NCI-H2107 treated with DMSO at 0.1 percent for 48 hours (cell line): ENCODE measurements at regions not wholly inside any gene's neighbourhood (a gene's known extent, or its start where the extent isn't known, plus 50 kb on each side); places are given as distances from the start of the nearest gene placed in this dataset.
"Not testable (repeated sequence)": the region's sequence is repeated elsewhere in the genome, so short reads cannot be mapped to it uniquely, and the experiment has no call there.

Source experiments
- DNase-seq: peaks from one replicate; lab custom pipeline; 2025; ENCODE audit not compliant: unreplicated experiment; lab: John Stamatoyannopoulos, UW

DNA sequence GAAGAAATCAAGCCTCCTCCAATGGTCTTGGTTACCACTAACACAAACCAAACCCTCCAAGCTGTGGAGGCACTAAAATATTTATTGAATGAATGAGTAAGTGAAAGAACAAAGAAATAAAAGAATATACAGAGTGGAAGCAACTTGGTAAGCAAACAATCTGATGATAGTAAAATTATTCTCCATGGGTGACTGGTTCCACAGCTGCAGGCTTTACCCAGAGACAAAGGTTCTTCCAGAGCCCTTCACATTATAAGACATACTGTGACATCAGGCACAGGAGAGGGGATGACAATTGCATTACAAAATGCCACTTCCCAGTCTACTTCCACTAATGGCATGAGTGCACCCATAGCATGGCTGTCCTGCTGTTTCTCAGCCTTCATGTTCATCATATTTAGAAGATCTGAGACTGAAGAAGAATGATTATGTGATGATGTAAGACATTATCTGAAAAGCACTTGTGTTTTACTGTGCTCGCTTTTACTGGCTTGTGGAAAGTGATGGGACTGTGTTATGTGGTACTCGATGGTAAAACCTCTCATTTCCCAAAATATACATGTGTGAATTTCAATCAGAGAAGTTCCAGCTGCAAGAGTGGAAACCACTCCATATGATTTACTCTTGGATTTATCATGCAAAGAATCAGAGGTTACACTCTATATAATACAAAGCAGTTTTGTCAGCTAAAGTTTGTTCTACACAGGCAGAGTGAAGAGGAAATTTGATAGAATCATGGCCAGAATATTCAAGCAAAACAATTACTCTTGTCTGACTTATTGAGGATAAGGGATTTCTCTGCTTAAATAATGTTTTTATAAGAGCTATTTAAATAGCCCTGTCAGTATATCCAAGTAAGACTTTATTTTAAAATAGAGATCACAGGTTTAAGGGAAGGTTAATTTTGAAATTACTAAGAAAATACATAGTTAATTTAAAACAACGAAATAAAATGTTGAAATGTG, 220.2 kb upstream of the NBEA start:
- no peak for DNase-seq

DNA sequence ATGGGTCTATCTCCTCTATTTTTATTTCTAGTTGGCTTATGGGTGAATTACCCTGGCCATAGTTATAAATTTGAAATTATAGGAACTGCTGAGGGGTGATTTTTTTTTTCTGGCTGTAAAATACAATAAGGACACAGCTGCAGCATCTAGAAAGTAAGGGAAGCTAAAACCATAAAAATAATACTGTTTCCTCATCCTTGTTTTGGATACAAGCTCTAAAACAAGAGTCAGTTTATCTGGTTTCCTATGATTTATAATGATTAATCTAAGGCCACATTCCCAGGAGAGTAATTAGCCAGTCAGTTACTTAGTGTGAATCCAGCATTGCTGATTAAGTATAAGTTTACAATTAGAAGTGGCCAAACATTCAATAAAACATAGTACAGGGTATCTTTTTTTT, 219.1 kb upstream of the NBEA start:
- no peak for DNase-seq

DNA sequence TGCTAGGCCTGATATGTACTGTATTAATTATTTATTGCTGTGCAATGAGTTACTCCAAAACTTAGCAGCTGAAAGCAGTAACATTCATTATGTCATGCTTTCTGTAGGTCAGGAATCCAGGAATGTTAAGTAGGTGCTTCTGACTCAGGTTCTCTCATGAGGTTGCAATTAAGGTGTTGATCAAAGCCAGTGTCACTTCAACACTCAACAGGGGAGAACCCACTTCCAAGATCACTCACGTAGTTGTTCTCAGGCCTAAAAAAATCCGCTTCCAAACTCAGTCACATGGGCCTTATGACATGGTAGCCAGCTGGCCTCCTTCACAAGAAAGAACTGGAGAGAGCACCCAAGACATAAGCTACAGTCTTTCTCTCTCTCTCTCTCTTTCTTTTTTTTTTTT, 211.1 kb upstream of the NBEA start:
- DNase-seq = no peak

DNA sequence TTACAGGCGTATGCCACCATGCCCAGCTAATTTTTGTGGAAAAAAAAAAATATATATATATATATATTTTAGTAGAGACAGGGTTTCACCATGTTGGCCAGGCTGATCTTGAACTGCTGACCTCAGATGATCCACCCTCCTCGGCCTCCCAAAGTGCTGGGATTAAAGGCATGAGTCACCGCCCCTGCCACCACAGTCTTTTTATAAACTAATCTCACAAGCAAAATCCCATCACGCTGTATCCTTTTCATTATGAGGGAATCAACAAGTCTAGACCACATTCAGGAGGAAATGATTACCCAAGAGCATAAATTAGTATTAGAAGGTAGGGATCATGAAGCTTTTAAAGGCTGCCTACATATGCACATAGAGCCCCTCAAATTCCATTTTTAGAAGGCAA, 210.6 kb upstream of the NBEA start:
- DNase-seq = no peak

DNA sequence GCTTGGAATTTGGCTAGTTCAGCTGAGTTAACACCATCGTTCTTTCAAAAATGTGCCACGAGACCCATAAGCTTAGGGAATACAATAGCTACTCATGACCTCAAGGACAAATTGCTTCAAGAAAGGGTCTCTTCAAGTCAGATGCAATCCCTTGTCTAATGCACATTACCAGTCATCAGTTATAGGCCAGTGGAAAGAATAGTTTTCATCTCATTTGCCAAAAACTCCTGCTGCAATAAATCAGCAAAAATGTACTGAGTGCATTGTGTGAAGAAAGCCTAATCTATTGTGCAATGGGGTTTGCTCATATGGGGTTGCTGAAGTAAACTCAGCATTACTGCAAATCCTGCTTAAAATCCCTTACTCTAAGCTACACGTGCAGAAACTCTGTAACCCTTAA, 208.3 kb upstream of the NBEA start:
- no peak for DNase-seq

DNA sequence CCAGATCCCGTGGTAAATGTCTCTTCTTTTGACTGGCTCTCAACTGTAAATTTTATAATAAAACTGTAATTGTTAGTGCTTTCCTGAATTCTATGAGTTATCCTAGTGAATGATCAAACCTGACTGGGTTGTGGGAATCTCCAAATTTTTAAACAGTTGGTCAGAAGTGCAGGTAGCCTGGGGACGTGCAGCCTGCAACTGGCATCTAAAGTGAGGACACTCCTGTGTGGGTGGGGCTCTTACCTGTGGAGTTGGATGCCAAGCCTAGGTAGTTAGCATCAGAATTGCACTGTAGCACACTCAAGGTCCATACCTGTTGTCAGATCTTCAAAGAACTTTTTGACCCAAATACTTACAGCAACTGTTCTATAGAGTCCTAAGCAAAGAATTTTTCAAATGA, 207.1 kb upstream of the NBEA start:
- DNase-seq = no peak

DNA sequence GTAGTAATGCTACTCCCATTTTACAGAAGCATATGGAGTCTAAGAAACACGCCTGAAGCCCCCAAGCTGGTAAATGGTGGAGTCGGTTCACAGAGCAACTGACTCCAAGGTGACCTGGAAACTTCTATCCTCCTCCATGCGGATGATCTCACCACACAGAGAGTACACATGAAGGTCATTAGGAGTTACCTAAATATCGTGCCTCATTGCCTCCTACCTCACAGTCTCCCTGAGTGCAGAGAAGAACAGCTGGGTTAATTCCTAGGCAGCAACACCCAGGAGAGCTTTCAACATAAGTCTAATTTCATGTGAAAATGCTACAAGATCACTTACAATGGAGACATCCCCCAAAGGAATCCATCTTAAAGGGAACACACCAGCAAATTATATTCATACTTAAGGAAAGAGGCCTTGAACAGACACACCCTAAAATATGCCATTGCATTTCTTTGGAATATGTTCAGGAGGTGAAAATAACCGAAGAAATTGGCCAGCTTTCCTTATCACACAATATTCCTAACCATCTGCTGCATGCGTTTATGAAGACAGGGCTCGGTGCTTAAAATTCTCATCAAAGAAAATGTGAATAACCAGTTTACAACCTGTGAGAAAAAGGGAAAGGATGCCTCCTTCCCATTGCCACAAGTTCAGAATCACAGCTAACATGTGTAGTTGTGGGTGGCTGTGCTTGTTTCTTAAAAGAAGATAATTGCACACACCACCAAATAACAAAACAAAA, 203.6 kb upstream of the NBEA start:
- DNase-seq = no peak

DNA sequence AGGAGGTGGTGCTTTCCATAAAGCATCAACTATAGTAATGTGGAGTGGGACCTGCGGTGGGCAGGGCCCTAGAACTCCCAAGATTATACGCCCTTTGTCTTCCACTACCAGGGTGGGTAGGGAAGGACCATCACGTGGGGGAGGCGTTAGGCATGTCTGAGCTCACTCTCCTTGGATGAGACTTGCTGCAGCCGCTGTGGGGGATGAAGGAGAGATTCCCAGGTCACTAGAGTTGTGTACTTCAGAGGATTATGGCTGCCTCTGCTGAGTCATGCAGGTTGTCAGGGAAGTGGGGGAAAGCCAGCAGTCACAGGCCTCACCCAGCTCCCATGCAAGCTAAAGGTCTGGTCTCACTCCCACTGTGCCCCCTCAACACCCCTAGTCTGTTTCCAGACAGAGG, 195.0 kb upstream of the NBEA start:
- not testable (repeated sequence) for DNase-seq

DNA sequence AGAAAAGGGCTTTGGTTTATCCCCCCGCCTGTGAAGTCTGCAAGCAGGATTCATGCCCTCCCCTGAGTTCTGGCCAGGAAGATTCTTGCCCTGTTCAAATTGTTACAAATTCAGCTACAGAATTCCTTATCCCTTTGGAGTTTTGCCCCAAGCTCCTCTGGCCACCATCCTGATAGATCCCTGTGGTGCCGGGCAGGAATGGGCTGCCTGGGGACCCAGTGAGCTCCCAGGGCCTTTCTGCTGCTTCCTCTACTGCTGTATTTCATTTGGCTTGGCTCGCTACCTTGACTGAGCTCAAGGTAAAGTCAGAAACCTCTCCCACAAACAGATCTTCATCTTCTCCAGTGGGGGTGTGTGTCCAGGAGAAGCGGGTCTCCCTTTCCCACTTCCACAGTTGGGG, 194.6 kb upstream of the NBEA start:
- no peak for DNase-seq

DNA sequence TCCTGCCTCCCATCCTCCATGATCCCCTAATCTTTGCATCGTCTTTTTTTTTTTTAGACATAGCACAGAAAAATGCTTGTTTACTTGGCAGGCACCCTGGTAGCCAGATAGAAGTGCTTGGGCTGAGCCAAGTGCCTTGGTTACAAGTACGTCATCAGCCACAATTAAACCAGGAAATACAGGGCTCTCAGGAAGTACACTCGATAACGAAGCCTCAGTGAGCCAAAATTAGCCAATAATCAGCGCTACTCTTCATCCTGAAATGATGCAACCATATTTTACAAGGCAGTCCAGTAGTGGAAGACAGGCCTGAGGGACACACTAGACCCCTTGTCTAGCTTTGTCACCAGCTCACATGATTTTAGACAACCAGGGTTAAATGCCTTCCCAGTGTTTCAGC, 194.0 kb upstream of the NBEA start:
- DNase-seq = peak; percentile 32

DNA sequence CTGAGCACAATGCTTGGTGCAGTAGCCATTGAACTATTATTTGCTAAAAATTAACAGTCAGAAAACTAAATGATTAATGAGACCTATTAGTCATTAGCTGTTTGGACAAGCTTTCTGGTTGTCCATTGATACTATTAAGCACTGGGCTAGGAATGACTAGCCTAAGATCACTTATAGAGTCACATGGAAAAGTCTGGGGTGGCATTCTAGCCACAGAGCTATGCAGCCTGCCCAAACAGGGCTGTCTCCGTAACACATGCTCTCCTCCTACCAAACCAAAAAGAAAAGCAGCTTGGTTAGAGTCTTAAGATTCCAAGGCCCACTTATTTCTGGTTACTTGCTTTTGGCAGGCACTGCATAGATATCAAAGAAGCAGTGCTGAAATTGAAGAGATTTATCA, 193.5 kb upstream of the NBEA start:
- no peak for DNase-seq

DNA sequence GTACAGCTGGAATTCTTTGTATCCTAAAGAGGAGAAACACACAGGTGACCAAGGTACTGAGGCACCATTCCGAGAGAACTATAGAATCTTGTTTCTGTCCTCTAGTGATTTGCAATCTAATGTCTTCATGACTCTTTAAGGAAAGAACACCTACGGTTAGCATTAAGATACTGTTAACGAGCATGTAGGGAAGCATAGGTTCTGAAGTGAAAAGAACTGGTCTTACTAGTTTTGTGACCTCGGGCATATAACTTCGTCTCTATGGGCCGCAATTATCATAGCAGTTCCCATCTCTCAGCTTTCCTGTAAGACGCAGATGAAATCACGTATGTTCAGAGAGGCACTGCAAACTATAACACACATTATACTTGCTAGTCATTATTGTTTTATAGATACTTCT, 193.0 kb upstream of the NBEA start:
- DNase-seq = no peak

DNA sequence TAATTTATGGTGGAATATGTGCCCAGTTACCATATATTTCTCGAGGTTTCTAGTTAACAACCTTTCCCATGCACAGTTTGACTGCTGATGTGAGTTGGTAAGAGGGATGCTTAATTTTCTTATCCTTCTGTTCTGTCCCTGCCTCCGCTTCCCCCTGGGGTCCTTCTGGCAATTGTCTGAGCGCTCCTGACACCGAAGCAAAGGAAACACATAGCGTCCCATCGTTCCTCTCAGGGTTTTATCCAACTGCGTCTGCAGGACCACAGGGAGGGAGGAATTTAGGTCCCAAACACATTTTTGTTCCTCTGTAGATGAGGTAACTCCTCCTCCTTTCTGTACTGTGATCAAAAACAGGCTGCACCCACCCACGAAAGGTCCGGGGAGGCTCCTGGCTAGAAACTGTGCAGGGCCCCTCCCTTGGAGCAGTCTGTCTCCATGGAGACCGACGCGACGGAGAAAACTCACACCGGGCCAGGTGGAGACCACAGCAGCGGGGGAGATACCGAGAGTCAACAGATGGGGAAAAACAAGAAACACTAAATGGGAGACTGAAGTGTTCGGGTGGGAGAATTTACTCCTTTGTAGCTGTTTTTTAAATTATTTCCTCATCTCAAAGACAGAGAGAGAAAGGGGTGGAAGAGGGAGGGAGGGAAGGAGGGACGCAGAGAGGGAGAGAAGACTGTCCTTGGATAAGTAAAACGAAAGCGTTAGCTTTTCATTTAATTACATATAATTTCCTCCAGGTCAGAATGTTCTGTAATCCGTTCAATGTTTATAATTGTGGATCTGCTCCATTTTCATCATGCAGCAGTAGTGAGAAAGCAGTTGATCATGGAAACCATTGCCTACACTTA, 191.8 kb upstream of the NBEA start:
- peak; percentile 21 for DNase-seq

DNA sequence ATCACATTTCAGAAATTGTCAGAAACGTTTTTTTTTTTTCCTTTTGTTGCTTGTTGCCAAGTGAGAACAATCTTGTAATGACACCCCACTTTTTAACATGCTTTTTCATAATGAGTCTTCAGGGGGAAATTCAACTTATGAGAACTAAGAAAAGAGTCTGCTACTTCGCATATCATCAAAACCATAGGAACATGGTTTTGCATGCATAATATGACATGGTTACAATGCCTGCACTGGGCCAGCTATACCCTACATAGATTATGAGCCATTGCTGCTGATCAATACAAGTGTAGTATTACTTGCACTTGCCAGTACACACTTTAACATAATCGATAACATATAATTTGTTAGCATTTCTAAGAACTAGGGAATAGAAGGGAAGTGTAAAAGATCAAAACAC, 191.0 kb upstream of the NBEA start:
- no peak for DNase-seq

DNA sequence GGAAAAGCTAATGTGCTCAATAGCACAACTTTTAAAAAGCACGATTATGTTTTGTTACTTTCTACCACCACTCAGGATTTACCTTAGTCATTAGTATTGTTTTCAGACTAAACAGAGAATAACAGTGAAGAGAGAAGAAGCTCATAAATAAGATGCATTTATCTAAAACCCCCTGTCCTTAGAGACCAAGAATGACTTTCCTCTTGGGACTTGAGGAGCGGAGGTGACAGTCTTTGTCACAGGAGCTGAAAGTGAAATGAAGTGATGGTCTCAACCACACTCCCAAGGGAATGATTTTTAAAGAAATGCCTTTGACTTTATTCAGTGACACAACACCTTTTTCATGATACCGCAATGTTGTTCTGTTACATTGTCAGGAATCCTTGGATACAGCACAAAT, 190.6 kb upstream of the NBEA start:
- DNase-seq = no peak

DNA sequence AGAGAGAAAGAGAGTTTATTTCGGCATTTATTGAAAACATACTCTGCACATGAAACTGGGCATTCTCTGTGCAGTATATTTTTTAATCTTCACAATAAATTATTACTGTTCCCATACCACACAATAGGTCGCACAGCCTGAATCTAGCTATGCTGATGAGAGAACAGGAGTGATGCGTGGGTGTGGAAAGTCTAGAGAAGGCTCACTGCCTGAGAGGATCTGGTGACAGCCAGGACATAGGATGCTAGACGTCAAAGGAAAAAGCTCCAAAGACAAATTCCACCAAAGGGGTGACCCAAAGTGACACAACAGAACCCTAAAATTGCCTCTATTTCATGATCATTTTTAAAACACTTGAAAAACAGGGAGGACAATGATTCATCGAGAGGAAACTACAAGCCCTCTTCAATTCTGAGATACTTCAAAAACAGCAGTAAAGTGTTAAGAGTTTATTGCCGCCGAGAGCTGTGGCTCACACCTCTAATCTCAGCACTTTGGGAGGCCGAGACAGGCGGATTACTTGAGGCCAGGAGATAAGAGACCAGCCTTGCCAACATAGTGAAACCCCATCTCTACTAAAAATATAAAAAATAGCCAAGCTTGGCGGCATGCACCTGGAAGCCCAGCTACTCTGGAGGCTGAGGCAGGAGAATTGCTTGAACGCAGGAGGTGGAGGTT, 189.6 kb upstream of the NBEA start:
- no peak for DNase-seq

DNA sequence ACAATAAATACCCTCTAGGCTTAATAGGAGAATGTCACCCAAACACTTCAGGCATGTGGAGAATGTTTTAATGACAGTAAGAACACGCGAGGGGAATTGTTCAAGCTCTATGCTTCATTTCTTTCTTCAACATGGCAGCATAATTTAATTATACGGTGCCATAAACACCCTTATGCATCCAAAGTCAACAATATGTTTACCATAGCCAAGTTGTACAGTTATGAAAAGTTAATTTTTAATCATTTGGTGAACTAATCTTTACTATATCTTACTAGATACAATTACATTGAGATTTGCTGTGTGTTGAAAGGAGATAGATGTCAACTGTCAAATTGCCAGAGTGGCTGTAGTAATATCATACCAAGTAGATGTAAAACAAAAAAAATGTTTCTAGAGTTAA, 185.9 kb upstream of the NBEA start:
- no peak for DNase-seq

DNA sequence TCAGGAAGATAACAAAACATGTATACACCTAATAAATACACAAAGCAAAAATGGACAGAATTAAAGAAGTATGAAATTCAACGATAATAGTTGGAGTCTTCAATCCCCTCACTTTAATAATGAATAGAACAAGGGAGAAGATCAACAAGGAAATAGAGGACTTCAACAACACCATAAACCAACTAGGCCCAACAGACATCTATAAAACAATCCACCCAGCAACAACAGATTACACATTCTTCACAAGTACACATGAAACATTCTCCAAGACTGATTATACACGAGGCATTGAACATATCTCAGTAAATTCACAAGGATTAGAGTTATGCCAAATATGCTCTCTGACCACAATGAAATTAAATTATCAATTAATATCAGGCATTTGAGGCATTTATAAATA, 185.5 kb upstream of the NBEA start:
- no peak for DNase-seq

DNA sequence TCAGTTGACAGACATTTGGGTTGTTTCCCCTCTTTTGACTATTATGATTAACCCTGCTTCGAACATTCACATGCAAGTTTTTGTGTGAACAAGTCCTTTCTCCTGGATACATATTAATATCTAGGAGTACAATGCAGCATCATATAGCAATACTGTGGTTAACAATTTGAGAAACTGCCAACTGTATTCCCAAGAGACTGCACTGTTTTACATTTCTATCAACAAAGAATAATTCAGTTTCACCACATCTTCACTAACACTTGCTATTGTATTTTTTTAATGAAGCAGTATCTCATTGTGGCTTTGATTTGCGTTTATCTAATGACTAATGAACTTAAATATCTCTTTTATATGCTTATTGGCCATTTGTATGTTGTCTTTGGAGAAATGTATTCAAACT, 184.6 kb upstream of the NBEA start:
- no peak for DNase-seq

DNA sequence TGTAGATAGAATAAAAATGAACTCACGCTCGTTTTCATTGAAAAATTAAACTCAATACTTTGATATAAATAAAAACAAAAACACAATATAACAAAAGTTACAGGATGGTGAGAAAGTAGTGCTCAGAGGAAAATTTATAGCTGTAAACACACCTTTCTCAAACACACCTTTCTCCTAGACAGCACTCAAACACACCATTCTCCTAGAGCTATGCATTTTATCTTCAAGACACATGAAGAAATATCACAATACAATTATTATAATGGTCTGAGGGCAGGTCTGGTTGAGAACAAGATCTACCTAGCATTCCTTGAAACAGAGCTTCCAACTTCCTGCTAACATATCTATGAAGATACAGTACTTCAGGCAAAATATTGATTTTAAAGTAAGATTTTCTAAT, 183.4 kb upstream of the NBEA start:
- DNase-seq = no peak

DNA sequence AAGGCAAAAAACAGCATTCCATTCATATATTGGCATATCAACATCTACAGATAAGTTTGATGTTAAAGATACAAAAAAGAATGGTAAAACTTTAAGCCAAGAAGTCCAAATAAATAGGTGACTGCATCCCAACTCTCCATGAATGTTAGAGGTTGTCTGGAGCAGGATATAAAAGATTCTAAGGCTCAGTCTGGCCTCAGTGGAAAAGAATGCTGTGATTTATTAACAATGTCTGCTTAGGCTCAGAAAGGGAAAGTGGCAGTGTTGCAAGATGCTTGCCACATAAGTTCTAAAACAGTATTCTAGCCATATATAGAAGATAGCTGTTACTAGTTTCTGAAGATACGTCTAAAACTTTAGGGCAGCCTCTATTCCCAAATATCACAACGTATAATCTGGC, 179.8 kb upstream of the NBEA start:
- DNase-seq = no peak
